B cell (primary cell): ENCODE measurements at regions not wholly inside any gene's neighbourhood (a gene's known extent, or its start where the extent isn't known, plus 50 kb on each side); places are given as distances from the start of the nearest gene placed in this dataset.

ENCODE experiments used
- ATAC-seq: fragments of 200-7000 bp; cut with Tn5 transposase; one replicate; pipeline ENCODE4 v1.10.0; 2021; ENCODE audit warnings: low read depth, mild to moderate bottlenecking, moderate number of reproducible peaks, moderate library complexity
- CTCF ChIA-PET: fragments of 350-600 bp; sonication (Branson Sonifier 250); formaldehyde crosslinking; loops from one replicate; lab custom pipeline; 2021; ENCODE audit warnings: antibody characterized with exemption, inconsistent platforms; lab: Charles Lee
- POLR2A ChIA-PET: fragments of 350-600 bp; sonication (Branson Sonifier 250); formaldehyde crosslinking; loops from one replicate; lab custom pipeline; 2021; ENCODE audit warnings: antibody characterized with exemption; lab: Charles Lee
- DNase-seq: peaks from one replicate; pipeline ENCODE4 v3.0.0; 2013
- H2AFZ ChIP-seq: 2 replicates; pipeline ENCODE4 v1.6.1; 2012; ENCODE audit warnings: mild to moderate bottlenecking, low read depth, low read length; ENCODE audit not compliant: insufficient read depth, poor library complexity, severe bottlenecking
- H3K27ac ChIP-seq, 2 donors: 1 replicate in 1 of 2; 2 replicates in 1 of 2; pipeline ENCODE4 v1.5.1; 2012 to 2013; ENCODE audit warnings: low read length in 2 of 2, mild to moderate bottlenecking in 2 of 2, moderate library complexity in 1 of 2
- H3K27me3 ChIP-seq, 4 experiments: fragments of 200-600 bp in 1 of 4; sonication (generic) in 1 of 4; replicated peaks in 1 of 4; 1 replicate in 2 of 4; 2 replicates in 2 of 4; pipeline versions ENCODE4 v1.6.1 to v1.7.0; 2013 to 2016; ENCODE audit warnings: low read length in 3 of 4, mild to moderate bottlenecking in 2 of 4, mixed read lengths in 1 of 4, moderate library complexity in 1 of 4; ENCODE audit not compliant: insufficient read depth in 4 of 4, control insufficient read depth in 3 of 4; ENCODE audit errors: control extremely low read depth in 1 of 4
- H3K36me3 ChIP-seq, 2 experiments: replicated peaks in 1 of 2; 1 replicate in 1 of 2; 2 replicates in 1 of 2; pipeline versions ENCODE4 v1.6.1 to v1.7.1; 2013; ENCODE audit warnings: low read length in 1 of 2; ENCODE audit not compliant: insufficient read depth in 2 of 2, control insufficient read depth in 1 of 2; ENCODE audit errors: control extremely low read depth in 1 of 2, extremely low read depth in 1 of 2
- H3K4me1 ChIP-seq, 2 donors: fragments of 200-600 bp in 1 of 2; sonication (generic) in 1 of 2; 1 replicate in 1 of 2; 2 replicates in 1 of 2; pipeline versions ENCODE4 v1.5.1 to v1.6.1; 2013 to 2017; ENCODE audit warnings: low read length in 2 of 2; ENCODE audit not compliant: control insufficient read depth in 2 of 2, insufficient read depth in 2 of 2
- H3K4me2 ChIP-seq: replicated peaks from 2 replicates; pipeline ENCODE3; 2012; ENCODE audit warnings: mild to moderate bottlenecking, low read depth, low read length; ENCODE audit not compliant: poor library complexity, severe bottlenecking
- H3K4me3 ChIP-seq, 5 experiments: fragments of 200-600 bp in 1 of 5; sonication (generic) in 1 of 5; 1 replicate in 3 of 5; 2 replicates in 2 of 5; pipeline versions ENCODE4 v1.5.1 to v1.7.0; 2011 to 2016; ENCODE audit warnings: low read length in 4 of 5, mild to moderate bottlenecking in 4 of 5, low read depth in 2 of 5, control low read depth in 1 of 5, moderate library complexity in 1 of 5; ENCODE audit not compliant: insufficient read depth in 1 of 5; ENCODE audit errors: control extremely low read depth in 1 of 5, extremely low read depth in 1 of 5
- H3K79me2 ChIP-seq: fragments of 200-600 bp; sonication (generic); one replicate; pipeline ENCODE4 v1.6.0; 2016; ENCODE audit warnings: low read length; ENCODE audit not compliant: control insufficient read depth, insufficient read depth
- H3K9ac ChIP-seq: fragments of 200-600 bp; sonication (generic); 2 replicates; pipeline ENCODE4 v1.6.1; 2017; ENCODE audit warnings: mild to moderate bottlenecking, low read length, moderate library complexity
- H3K9me3 ChIP-seq, 3 donors: one replicate each; pipeline versions ENCODE4 v1.6.1 to v1.7.1; 2013; ENCODE audit warnings: low read length in 2 of 3; ENCODE audit not compliant: control insufficient read depth in 2 of 3, insufficient read depth in 1 of 3; ENCODE audit errors: control extremely low read depth in 1 of 3
- H4K20me1 ChIP-seq: 2 replicates; pipeline ENCODE4 v1.6.0; 2012; ENCODE audit warnings: mild to moderate bottlenecking, low read length; ENCODE audit not compliant: insufficient read depth, control insufficient read depth, poor library complexity, severe bottlenecking
- H3K27ac Mint-ChIP-seq: one replicate; pipeline ENCODE4 v1.8.0; 2021; ENCODE audit warnings: mixed read lengths
- H3K27me3 Mint-ChIP-seq: one replicate; pipeline ENCODE4 v1.8.0; 2021; ENCODE audit warnings: mixed read lengths
- H3K4me1 Mint-ChIP-seq: one replicate; pipeline ENCODE4 v1.8.0; 2021; ENCODE audit warnings: mixed read lengths
- H3K4me3 Mint-ChIP-seq: one replicate; pipeline ENCODE4 v1.8.0; 2021; ENCODE audit warnings: mixed read lengths
- H3K9me3 Mint-ChIP-seq: one replicate; pipeline ENCODE4 v1.8.0; 2022; ENCODE audit warnings: mixed read lengths; ENCODE audit not compliant: insufficient read depth
- CTCF ChIP-seq: fragments of 200-600 bp; IDR thresholded peaks from one replicate; pipeline ENCODE4 v1.8.0; 2022; ENCODE audit warnings: antibody characterized with exemption, mild to moderate bottlenecking
- EZH2 ChIP-seq: IDR thresholded peaks from 2 replicates; pipeline ENCODE4 v1.6.1; 2012; ENCODE audit warnings: borderline replicate concordance, low read depth, mild to moderate bottlenecking, moderate library complexity, low read length; ENCODE audit not compliant: insufficient read depth, poor library complexity, severe bottlenecking
- WGBS: methylation state at CpG from one replicate; pipeline ENCODE4 v1.1.5; 2013; ENCODE audit warnings: missing lambda C conversion rate; ENCODE audit not compliant: insufficient coverage; 5-methylcytosine and 5-hydroxymethylcytosine counted together
- intact Hi-C: fragments of 100-400 bp; cut with micrococcal nuclease; formaldehyde crosslinking; loops from one replicate; pipeline ENCODE4 v1.10.0; 2022

- CTCF ChIA-PET, result no interaction called here
Measured at GRCh38 chr10:89079961-89080360, 89.4 kb downstream of the FAS start.

More at GRCh38 chr10:89079961-89080360, 89.4 kb downstream of the FAS start:
- TF ChIP-seq CTCF, result no peak
- TF ChIP-seq EZH2, result no peak
- peaks cover 6% of the 10 kb centered on the region for H3K4me1 Mint-ChIP-seq
- POLR2A ChIA-PET, result no interaction called here
- Histone ChIP-seq H3K9me3 (no peaks in the 10 kb centered on the region), H3K27ac (no peak overlapping the region), H2AFZ (no peak overlapping the region), H3K4me3 (no peak overlapping the region), H3K9ac (no peak overlapping the region), H3K4me2 (no peak overlapping the region), H3K79me2 (no peaks in the 10 kb centered on the region), H3K4me1 (peaks cover 5 to 6% of the 10 kb centered on the region in 2 donors), H3K36me3 (no peaks in the 10 kb centered on the region), H3K27me3 (no peaks in the 10 kb centered on the region), H4K20me1 (no peaks in the 10 kb centered on the region)
- peaks cover 8% of the 10 kb centered on the region for H3K27me3 Mint-ChIP-seq
- ATAC-seq, result no peak
- H3K27ac Mint-ChIP-seq, result no peak overlapping the region
- H3K9me3 Mint-ChIP-seq, result no peaks in the 10 kb centered on the region
- intact Hi-C loops, result loop anchor here (10.0 kb wide), 1 partner anchor 335 kb away; the partner anchor contains the start of gene IFIT5
- no peak overlapping the region for H3K4me3 Mint-ChIP-seq
- DNase-seq, result no peak
- no CpG with 5 or more reads among the region's 1 CpG for WGBS
